Stimulated activated CD4-positive, alpha-beta T cell treated with anti-CD3 and anti-CD28 coated beads, Interleukin-12 subunit alpha, Interleukin-12 subunit beta, amount 100 ng/mL, for 24 hours (primary cell): ENCODE measurements at regions not wholly inside any gene's neighbourhood (a gene's known extent, or its start where the extent isn't known, plus 50 kb on each side); places are given as distances from the start of the nearest gene placed in this dataset.
"Not testable (repeated sequence)": the region's sequence is repeated elsewhere in the genome, so short reads cannot be mapped to it uniquely, and the experiment has no call there.

Experiments used
- DNase-seq, 2 experiments: peaks; one replicate each; pipeline ENCODE4 v3.0.0-alpha.2; 2020; ENCODE audit warnings: low read depth in 2 of 2

DNA sequence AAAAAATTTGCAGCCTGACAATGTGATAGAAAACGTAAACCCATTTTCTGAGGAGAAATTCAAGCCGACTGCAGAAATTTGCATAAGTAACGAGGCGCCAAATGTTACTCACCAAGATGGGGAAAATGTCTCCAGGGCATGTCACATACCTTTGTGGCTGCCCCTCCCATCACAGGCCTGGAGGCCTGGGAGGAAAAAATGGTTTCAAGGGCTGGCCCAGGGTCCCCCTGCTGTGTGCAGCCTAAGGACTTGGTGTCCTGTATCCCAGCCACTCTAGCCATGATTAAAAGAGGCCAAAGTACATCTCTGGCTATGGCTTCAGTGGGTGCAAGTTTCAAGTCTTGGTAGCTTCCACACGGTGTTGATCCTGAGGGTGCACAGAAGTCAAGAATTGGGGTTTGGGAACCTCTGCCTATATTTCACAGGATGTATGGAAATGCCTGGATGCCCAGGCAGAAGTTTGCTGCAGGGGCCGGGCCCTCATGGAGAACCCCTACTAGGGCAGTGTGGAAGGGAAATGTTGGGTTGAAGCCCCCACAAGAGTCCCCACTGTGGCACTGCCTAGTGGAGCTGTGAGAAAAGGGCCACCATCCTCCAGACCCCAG lies 1842.3 kb downstream of the PCDH9 start:
- no peak for DNase-seq

DNA sequence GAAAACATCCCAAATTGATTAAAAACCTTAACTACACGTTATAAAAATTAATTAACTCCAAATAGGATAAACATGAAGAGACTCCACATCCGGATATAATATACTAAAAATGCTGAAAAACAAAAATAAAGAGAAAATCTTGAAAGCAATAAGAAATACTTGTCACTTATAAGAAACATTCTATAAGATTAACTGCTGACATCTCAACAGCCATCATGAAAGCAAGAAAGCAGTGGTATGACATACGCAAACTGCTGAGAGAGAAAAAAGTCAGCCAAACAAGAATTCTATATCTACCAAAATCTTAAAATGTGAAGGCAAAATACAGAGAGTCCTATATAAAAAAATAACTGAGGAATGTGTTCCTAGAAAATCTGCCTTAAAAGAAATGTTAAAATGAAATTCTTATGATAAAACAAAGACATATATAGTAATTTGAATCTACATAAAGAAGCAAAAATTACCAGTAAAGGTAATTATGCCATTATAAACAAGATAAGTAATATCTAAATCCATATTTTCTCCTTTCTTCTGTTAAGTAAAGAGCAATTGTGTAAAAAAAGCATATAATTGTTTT lies 1851.1 kb downstream of the PCDH9 start:
- no peak for DNase-seq

DNA sequence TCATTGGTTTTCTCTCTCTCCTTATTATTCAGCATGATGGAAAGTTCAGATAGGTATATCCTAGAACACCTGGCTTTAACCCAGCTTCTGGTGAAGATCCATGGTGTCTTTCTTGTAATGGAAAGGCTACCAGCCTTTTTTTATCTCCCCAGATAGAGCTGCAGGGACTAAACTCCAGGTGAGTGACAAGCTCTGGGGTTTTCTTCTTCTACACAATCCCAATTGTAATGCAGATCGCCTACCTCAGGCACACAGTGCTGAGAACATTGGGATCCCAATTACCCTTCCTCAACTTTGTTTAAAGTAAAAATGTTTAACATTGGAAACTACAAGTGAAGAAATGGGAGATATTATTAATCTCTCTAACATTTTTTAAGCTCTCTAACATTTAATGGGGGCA lies 1851.7 kb downstream of the PCDH9 start:
- no peak for DNase-seq

DNA sequence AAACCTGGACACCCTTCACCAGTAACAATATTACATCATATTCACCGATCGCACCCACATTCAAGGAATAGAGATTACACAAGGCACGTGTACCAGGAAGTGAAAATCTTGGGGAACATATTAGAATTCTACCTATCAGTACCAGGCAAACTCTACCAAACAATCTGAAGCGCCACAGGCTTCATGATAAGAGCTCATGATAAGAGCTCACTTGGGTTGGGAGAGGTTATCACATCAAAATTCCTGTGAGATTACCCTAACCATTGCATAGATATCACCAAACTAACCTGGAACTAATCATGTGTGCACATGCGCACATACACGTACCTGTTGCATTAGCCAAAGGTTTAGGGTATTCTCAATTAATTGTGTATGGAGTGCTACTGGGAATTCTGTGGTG lies 1861.3 kb downstream of the PCDH9 start:
- no peak for DNase-seq

DNA sequence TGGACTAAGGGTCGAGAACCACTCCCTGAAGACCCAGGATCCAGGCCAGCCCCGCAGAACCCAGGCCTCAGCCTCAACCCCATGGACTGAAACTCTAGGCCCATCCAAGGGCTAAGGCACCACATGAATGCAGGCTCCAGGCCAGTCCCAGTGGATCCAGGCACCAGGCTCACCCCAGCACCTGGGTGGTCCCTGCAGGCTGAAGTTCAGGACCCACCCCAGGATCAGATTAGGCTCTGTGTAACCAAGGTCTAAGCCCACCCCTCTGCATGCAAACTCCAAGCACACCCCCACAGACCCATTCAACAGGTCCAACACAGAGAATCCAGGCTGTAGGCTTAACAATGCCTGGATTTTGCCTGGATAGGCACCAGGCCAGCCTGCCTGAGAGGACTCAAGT lies 1876.2 kb downstream of the PCDH9 start:
- DNase-seq: no peak

DNA sequence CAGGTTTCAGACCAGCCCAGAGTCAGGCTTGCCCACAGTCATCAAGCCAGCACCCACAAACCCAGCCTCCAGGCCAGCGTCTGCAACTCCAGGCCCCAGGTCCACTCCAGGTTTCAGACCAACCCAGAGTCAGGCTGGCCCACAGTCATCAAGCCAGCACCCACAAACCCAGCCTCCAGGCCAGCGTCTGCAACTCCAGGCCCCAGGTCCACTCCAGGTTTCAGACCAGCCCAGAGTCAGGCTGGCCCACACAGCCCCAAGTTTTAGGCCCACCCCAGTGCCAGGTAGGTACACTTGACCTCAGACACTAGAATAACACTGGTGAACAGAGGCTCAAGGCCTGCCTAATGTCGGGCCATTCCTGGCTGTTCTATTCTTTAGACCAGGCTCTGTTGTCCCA lies 1877.0 kb downstream of the PCDH9 start:
- not testable (repeated sequence) for DNase-seq

DNA sequence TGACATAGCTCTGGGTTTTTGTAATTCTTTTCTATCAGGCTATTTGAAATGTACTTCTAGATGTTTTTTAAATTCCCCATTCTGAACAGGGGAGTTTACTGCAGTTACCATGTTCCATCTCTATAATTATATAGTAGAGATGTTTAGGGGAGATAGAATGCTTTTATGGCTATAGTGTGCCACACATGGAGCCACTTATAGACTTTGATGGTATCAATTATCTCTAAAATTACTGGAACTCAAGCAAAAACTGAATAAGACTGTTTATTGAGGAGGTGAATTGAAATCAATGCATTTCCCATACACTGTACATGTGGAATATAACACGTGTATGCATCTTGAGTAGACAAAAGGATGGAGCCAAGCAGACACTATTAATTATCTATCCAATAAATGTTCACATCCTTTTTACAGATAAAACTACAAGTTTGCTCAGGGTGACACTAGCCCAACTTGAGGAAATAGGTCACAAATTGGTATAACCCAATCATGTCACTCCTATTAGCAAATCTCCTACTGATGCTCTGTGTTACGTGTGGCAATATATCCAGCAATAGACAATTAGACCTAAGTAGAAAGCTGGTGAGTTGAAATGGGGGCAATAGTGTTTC lies 1882.6 kb downstream of the PCDH9 start:
- DNase-seq: no peak

DNA sequence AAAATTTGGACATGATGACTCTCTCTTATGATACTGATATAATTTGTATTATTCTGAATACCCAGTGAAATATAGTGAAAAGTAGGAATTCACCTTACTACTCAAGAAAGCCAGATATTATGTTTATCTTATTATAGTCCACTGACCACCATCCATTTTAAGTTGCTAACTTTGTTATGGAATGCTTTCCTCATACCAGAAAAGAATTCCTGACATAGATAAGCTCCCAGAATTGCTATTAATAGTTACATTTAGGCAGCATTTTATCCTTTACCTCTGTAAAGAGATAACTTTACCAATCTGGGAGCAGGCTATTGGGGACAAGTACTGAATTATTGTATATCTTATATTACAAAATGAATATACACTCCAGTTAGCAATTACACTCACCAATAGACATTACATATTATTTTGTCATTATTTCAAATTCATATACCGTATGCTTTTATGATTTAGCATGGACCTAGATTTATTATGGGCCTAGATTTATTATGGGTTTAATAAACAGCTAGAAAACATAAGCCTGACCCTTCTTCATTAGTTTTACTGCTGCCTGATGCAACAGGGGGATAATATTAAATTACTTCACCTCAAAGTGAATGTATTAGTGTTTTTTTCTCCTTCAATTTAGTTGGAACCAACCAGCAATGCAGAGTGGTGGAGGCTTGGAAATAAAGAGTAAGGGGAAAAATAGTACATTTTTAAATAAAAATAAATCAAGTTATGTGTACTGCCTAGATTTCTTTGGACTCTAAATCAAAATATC lies 1886.1 kb downstream of the PCDH9 start:
- DNase-seq: no peak

DNA sequence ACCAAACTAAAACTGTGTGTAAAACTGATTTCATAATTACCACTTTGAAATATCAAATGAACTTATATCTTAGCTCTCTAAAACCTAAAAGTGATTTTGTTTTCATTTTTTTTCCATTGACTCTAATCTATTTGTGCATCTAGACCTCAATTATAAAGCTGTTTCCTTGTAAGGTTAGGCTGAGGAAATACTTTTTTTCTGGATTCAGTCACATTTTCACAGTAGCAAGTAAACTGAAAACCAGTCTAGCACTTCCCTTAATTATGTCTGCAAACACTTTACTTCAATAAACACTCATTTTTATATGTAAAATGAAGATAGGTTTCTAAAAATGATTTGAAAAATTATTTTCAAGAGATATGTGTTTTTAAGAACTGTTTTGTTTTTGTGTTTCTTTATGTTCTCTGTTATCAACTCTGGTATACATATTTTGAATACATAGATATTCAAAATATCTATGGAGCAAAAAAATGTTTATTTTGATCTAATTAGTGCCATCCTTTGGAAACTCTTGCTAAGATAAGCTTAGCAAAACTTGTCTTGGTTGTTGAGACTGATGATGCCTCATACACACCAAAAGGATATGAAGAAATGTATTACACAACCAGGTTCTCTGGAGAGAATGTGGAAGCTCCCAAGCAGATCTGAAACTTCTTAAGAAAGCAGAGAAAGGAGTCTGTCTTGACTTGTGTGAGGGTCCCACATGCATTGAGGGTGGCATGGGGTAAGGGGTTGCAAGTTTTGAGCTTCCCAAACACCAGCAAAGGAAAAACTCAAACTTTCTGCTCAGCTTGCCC lies 1887.4 kb downstream of the PCDH9 start:
- no peak for DNase-seq

DNA sequence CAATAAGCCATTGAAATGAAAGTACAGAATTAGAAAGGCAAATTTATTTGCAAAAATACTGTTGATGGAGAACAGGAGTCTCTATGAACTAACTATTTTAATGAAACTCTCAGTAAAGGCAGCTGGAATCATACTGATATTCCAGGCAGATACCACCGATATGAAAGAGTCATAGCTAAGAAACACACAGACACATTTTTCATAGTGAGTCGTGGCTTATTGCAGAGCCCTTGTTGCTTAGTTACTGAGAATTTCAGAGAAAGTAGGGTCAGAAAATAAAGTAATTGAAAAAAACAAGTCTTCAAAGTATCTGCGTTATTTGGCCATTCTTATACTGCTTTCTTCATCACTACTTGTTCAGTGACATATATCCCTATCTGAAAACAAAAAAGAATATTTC lies 1890.9 kb downstream of the PCDH9 start:
- DNase-seq: no peak

DNA sequence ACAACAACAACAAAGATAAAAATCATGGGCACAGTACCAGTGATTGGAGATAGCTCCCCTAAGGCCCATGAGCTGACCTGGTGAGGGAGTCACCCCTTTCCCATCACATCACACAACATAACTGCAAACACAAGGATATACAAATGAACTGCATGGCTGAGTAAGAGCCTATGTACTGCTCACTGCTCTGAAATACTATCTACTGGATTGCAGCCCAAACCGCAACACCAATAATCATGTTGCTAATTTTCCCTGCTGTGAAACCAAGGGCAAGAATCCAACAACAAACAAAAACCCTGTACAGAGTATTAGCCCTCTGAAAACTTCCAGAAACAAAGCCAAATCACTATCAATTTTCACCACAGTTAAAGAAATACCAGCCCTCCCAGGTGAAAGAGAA lies 1893.2 kb downstream of the PCDH9 start:
- no peak for DNase-seq

DNA sequence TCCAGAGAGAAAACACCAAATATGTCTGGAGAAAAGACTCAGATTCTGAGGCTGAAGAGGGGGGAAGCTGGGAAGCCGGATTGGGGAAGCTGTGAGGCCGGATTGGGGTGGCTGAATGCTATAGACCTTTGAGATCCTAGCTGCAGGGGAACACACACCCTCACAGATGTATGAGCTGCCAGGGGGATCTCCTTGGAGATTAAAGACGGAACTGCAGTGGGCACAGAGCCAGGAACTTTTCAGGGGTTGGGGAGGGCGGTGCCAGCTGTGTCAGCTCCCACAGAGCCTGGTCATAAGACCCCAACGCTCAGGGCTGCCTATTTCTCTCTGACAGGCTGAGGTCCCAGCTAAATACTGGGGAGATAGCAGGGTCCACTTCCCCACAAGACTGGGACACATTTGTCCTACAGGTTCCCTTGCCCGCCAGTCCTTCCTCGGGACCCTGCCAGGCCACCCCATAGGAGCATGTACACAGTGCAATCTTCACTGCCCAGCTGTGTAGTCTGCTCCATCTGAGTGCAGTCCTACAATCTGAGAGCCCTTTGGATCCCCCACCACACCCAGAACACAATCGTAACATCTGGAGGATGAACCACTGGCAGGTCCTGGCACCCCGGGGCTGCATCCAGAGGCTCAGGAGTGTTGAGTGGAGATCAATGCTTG lies 1893.9 kb downstream of the PCDH9 start:
- DNase-seq: no peak

DNA sequence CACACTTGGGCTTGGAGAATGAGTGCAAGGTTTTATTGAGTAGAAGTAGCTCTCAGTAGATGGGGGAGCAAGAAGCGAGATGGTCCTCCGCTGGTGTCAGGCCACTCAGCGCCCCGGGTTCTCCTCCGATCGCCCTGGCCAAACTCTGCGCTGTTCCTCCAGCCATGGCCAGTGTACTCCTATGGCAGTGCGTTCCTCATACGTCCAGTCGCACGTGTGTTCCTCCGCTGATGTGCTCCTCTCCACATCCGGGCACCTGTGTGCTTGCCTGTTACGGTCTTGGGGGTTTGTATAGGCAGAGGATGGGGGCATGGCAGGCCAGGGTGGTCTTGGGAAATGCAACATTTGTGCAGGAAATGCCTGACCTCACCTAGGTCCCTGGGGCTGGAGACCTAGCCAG lies 1899.4 kb downstream of the PCDH9 start:
- no peak for DNase-seq

DNA sequence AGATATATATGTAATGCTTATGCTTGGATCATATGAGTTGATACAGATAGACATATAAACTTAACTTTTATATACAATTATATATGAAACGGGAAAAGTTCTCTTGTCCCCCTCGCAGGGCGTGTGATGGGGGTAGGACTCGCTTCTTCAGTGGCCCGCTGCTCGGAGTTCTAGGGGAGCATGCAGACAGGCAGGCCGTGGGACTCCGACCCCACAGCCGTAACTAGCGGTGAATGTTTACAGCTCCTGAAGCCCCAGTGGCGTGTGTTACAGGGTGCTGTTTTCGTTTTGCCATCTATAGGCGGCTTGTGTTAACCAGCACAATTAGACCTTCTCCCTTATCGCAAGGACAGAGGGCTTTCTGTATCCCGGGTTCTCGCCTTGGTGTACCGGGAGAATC lies 1899.8 kb downstream of the PCDH9 start:
- no peak for DNase-seq

DNA sequence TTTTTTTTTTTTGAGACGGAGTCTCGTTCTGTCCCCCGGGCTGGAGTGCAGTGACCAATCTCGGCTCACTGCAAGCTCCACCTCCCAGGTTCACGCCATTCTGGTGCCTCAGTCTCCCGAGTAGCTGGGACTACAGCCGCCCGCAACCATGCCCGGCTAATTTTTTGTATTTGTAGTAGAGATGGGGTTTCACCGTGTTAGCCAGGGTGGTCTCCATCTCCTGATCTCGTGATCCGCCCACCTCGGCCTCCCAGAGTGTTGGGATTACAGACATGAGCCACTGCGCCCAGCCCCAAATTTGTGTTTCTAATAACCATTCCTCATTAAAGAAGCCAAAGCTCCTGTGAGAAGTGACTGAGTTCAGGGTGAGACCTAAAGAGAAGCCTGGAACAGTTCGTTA lies 1906.9 kb downstream of the PCDH9 start:
- not testable (repeated sequence) for DNase-seq

DNA sequence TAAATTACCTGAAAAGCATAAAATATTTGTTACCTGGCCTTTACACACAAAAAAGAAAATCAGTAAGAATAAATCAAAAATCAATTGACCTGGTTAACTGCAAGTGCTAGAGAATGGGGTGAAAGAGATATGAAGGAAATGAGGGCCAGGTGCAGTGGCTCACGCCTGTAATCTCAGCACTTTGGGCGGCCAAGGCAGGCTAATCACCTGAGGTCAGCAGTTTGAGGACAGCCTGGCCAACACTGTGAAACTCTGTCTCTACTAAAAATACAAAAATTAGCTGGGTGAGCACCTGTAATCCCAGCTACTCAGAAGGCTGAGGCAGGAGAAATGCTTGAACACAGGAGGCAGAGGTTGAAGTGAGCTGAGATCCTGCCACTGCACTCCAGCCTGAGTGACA lies 1908.7 kb downstream of the PCDH9 start:
- DNase-seq: not testable (repeated sequence)

DNA sequence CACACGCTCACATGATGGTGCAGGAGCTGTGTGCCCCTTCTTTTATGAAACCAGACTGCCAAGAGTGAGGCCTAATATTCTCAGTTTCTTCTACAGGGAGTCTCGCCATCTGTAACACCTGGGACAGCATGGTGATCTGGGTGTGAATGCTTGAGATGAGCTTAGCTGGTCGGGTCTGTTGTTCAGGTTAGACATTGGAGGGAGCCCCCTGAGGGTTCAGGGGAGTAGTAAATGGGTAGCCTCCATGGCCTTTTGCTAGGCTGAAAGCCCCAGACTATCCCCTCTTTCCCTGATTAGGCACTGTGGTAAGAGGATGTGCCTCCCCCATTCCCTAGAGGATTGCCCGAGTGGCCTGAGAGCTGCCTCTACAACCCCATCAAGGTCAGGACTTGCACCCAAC lies 1916.1 kb downstream of the PCDH9 start:
- DNase-seq: no peak

DNA sequence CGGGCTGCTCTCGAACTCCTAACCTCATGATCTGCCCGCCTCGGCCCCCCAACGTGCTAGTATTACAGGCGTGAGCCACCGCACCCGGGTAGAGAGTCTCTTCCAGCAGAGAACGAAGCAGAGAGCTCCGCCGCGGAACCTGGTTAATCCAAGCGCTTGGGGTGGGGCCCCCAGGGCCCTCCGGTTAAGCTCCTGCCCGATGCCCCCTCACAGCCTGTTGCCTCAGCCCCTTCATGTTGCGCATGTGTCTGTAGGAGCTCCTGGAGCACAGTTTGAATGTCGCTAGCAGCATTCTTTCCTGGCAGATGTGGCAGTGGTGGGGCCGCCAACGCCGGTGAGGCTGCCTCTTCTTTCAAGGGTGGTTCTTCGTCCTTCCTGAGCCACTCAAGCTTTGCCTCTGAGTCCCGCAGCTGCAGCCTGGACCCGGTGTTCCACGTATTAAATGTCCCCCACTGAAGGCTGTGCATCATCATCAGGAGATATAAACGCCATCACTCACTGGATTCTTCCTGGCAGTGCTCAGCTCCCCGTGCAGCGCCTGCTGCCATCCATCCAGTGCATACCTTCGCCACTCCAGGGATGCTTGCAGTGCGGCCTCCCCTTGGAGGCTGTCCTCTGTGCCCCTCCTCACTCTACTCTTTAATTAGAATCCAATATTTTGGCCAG lies 1919.3 kb downstream of the PCDH9 start:
- no peak for DNase-seq

DNA sequence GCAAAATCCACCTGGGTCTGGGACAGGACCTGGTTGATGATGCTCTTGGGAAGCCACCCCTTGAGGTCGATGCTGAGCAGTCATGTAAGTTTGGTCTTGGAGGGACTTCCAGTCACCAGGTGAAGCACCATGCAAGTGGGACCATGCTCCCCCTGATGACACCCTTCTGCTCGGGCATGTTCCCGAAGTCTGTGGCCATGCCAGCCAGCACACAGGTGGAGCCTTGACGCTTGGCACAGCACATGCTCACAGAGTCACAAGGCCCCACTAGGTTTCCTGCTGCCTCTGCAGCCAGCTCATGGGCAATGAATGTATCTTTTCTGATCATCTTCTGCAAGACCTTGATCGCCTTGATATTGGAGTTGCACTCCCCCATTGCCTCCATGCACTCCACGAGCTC lies 1920.2 kb downstream of the PCDH9 start:
- DNase-seq: no peak

DNA sequence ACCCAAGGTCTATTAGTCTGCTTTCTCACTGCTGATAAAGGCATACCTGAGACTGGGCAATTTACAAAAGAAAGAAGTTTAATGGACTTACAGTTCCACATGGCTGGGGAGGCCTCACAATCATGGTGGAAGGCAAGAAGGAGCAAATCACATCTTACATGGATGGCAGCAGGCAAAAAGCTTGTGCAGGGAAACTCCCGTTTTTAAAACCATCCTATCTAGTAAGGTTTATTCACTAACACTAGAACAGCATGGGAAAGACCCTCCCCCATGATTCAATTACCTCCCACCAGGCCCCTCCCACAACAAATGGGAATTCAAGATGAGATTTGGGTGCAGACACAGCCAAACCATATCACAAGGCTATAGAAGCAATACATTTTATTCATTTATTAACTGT lies 1921.4 kb downstream of the PCDH9 start:
- DNase-seq: not testable (repeated sequence)

DNA sequence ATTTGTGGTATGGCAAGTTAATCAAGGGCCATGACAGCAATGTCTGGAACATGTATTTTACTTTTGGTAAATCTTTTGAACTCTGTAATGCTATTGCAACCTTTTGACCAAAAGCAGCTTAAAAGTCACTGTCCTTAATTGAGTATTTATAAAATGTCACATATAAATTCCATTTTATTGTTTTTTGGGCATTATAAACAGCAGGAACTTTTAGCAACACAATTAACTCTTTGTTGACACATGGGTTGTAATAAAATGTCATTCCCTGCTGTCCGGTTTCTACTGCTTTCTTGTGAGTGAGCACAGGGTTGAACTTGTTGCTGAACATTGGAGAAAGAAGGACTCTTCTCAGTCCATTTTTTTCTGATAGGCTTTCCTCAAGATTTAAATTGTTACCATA lies 1923.1 kb downstream of the PCDH9 start:
- DNase-seq: no peak
